ENCODE measurements at regions not wholly inside any gene's neighbourhood (a gene's known extent, or its start where the extent isn't known, plus 50 kb on each side); places are given as distances from the start of the nearest gene placed in this dataset.

DNA sequence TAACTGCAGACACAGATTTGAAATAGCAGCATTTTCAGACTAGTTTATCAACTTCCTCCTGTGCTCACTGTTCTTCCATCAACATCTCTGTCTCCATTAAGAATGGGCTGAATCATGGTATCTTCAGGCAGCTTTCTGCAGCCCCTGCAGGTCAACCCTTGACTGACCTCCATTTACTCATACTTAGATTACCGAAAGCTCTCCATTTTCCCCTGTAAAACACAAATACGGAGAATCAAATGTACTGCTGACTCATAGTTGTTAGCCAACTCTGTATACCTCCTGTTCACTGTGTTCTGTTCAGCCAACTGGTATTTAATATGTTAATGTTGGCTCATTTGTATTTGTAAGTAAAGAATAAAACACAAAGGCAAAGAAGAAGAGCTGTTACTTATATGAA, 364.0 kb downstream of the CASP12 start:
- Histone ChIP-seq H3K9ac (ENCODE audit: insufficient read depth, low read depth, low read length) (no peak overlapping the region), H3K36me3 (replicated peaks in 1 of 2; ENCODE audit: control insufficient read depth in 1 of 2, insufficient read depth in 2 of 2, low read length in 2 of 2) (no peaks in the 10 kb centered on the region), H2AFZ (ENCODE audit: low read length) (no peak overlapping the region), H4K20me1 (ENCODE audit: insufficient read depth, low read length) (no peaks in the 10 kb centered on the region), H3K27me3 (ENCODE audit: control insufficient read depth in 1 of 2, insufficient read depth in 2 of 2, low read length in 2 of 2) (no peaks in the 10 kb centered on the region), H3K4me3 (replicated peaks in 1 of 3; ENCODE audit: insufficient read depth in 1 of 3, low read depth in 2 of 3, low read length in 3 of 3) (no peak overlapping the region), H3K4me1 (ENCODE audit: insufficient read depth, low read length) (no peaks in the 10 kb centered on the region), H3K4me2 (ENCODE audit: low read depth, low read length) (no peak overlapping the region), H3K9me3 (ENCODE audit: low read length) (no peaks in the 10 kb centered on the region), H3K79me2 (ENCODE audit: insufficient read depth, low read length) (no peaks in the 10 kb centered on the region), H3K27ac (ENCODE audit: extremely low read length, insufficient read depth, low read length) (no peak overlapping the region)
- FAIRE-seq (no peak), ATAC-seq (no peak), DNase-seq (ENCODE audit: low spot score) (no peak)
- WGBS (ENCODE audit: low lambda C conversion rate), result 2% methylated on average over 2 of the region's 2 CpGs
- intact Hi-C loops (cut with micrococcal nuclease; ENCODE audit: unreplicated experiment) (no loop called here), in situ Hi-C loops (cut with HindIII; ENCODE audit: extremely low pct_ligation_motif_present, low pct_unique_long_range_greater_than_20kb) (no loop called here)
- no TSS peak for BruUV-seq (replicated peaks)
- POLR2A ChIA-PET, result no interaction called here
- TF ChIP-seq, protein P1, sequence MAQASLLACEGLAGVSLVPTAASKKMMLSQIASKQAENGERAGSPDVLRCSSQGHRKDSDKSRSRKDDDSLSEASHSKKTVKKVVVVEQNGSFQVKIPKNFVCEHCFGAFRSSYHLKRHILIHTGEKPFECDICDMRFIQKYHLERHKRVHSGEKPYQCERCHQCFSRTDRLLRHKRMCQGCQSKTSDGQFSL (CRISPR knock-in tag; IDR thresholded peaks at IDR 0.05), result no peak
- no peak for TF ChIP-seq ZNF34 (CRISPR knock-in tag; IDR thresholded peaks at IDR 0.05; ENCODE audit: borderline replicate concordance)
- TF ChIP-seq, protein P2, sequence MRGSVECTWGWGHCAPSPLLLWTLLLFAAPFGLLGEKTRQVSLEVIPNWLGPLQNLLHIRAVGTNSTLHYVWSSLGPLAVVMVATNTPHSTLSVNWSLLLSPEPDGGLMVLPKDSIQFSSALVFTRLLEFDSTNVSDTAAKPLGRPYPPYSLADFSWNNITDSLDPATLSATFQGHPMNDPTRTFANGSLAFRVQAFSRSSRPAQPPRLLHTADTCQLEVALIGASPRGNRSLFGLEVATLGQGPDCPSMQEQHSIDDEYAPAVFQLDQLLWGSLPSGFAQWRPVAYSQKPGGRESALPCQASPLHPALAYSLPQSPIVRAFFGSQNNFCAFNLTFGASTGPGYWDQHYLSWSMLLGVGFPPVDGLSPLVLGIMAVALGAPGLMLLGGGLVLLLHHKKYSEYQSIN (CRISPR knock-in tag; IDR thresholded peaks at IDR 0.05; ENCODE audit: borderline replicate concordance), result no peak
- TF ChIP-seq KMT2A (CRISPR knock-in tag; IDR thresholded peaks at IDR 0.05), result no peak
- TF ChIP-seq EP300 (IDR thresholded peaks at IDR 0.05; ENCODE audit: low read depth in 2 of 2, low read length in 2 of 2), result no peak
- TF ChIP-seq EP300 (CRISPR knock-in tag; IDR thresholded peaks at IDR 0.05; ENCODE audit: borderline replicate concordance), result no peak
- no peak for TF ChIP-seq TP53 (CRISPR knock-in tag; conservative IDR thresholded peaks at IDR 0.05)
- TF ChIP-seq SALL1 (CRISPR knock-in tag; IDR thresholded peaks at IDR 0.05), result no peak
- TF ChIP-seq, protein P3, sequence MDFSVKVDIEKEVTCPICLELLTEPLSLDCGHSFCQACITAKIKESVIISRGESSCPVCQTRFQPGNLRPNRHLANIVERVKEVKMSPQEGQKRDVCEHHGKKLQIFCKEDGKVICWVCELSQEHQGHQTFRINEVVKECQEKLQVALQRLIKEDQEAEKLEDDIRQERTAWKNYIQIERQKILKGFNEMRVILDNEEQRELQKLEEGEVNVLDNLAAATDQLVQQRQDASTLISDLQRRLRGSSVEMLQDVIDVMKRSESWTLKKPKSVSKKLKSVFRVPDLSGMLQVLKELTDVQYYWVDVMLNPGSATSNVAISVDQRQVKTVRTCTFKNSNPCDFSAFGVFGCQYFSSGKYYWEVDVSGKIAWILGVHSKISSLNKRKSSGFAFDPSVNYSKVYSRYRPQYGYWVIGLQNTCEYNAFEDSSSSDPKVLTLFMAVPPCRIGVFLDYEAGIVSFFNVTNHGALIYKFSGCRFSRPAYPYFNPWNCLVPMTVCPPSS (IDR thresholded peaks at IDR 0.05), result no peak
- TF ChIP-seq ZBTB3 (CRISPR knock-in tag; IDR thresholded peaks at IDR 0.05; ENCODE audit: borderline replicate concordance, low read depth), result no peak
- TF ChIP-seq MATR3 (CRISPR knock-in tag; IDR thresholded peaks at IDR 0.05), result no peak
- no peak for TF ChIP-seq EHMT2 (IDR thresholded peaks at IDR 0.05; ENCODE audit: borderline replicate concordance, low read depth, low read length)
- TF ChIP-seq ZNF883 (CRISPR knock-in tag; IDR thresholded peaks at IDR 0.05; ENCODE audit: not compliant biosample characterization), result no peak
- TF ChIP-seq, protein P4, sequence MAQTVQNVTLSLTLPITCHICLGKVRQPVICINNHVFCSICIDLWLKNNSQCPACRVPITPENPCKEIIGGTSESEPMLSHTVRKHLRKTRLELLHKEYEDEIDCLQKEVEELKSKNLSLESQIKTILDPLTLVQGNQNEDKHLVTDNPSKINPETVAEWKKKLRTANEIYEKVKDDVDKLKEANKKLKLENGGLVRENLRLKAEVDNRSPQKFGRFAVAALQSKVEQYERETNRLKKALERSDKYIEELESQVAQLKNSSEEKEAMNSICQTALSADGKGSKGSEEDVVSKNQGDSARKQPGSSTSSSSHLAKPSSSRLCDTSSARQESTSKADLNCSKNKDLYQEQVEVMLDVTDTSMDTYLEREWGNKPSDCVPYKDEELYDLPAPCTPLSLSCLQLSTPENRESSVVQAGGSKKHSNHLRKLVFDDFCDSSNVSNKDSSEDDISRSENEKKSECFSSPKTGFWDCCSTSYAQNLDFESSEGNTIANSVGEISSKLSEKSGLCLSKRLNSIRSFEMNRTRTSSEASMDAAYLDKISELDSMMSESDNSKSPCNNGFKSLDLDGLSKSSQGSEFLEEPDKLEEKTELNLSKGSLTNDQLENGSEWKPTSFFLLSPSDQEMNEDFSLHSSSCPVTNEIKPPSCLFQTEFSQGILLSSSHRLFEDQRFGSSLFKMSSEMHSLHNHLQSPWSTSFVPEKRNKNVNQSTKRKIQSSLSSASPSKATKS (CRISPR knock-in tag; IDR thresholded peaks at IDR 0.05), result no peak
- no peak for TF ChIP-seq ZIK1 (CRISPR knock-in tag; IDR thresholded peaks at IDR 0.05; ENCODE audit: borderline replicate concordance, low read depth)
- no peak for TF ChIP-seq MAFF (IDR thresholded peaks at IDR 0.05; ENCODE audit: low read depth, low read length)
- CTCF ChIA-PET (ENCODE audit: low intra/inter-chr PET ratio, low total read pairs), result no interaction called here
